H54 (cell line): ENCODE measurements at regions not wholly inside any gene's neighbourhood (a gene's known extent, or its start where the extent isn't known, plus 50 kb on each side); places are given as distances from the start of the nearest gene placed in this dataset.

Experiments
- DNase-seq: peaks from one replicate; pipeline ENCODE4 v3.0.0; 2011; ENCODE audit warnings: low spot score, mixed read lengths; ENCODE audit not compliant: insufficient read length
- FAIRE-seq: peaks from 3 replicates; lab custom pipeline; 2011; peaks lifted over from hg19 to GRCh38; lab: Jason Lieb, UNC
- POLR2A ChIP-seq: IDR thresholded peaks from 2 replicates; pipeline ENCODE4 v1.6.1; 2011; ENCODE audit warnings: low read depth, mild to moderate bottlenecking, low read length

DNA sequence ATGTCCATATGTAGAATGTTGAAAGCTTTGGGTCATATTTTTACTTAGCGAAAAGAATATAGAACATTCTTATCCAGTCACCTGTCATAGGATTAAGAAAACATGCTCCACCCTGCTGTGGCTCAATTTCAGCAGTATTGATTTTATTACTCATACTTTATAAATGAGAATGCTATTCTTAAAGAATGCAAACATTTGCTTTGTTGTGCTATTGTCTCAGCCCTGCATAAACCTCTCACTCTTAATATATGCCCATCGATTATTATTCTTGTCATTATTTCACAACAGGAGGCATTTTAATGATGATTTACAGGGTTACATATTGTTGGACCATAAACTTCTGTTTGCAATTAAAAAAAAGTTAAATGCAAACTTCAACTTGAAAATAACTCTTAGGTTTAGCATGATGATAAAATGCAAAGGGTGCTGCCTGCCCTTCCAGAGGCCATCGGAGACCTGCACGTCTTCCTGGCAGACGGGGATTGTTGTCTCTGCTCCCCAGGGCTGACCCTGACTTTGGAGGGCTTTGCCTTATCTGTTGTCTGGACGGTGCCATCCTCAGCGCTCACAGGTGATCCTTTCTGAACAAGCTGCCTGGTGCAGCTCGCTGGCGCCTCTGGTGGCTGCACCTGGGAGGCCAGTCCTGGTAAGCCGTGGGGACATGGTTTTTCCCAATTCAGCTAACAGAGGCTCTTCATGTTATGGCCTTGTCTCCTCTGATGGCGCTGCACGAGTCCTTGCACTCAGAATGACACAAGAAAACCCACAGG, 50.0 kb upstream of the SHH start:
- DNase-seq (peak; percentile 23), FAIRE-seq (no peak)
- TF ChIP-seq POLR2A, result no peak
